ENCODE measurements at regions not wholly inside any gene's neighbourhood (a gene's known extent, or its start where the extent isn't known, plus 50 kb on each side); places are given as distances from the start of the nearest gene placed in this dataset.

DNA sequence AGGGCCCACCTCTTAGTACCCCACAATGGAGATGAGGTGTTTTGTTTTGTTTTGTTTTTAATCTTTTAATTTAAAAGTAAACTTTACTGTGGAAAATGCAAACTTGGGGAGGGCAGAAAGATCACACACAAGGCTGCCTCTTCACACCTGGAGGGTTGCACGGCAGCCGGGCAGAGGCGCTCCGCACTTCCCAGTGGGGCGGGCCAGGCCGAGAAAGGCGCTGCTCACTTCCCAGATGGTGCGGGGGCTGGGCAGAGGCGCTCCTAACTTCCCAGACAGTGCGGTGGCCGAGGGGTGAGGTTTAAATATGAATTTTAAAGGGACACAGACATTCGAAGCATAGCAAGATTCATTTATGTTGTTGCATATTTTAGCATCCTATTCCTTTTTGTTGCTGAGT, 235.9 kb upstream of the MTPN start:
- no peak overlapping the region for H3K4me3 ChIP-seq (ENCODE audit: low read length)
- TF ChIP-seq ZNF274 (IDR thresholded peaks at IDR 0.05; ENCODE audit: low read depth, low read length) = no peak

DNA sequence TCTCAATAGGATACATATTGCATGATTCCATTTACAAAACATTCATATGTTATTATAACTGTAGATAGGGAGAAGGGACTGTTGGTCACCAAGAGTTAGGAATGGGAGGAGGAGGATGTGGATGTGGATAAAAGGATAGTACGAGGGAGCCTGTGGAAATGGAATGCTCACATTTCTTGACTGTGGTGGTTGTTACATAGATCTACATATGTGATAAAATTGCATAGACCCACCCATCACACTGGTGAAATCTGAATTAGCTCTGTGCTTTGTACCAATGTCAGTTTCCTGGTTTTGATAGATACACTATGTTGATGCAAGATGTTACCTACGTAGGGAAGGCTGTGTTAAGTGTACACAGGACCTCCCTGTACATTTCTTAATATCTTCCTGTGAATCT, 233.5 kb upstream of the MTPN start:
- no peak for TF ChIP-seq ZNF274 (IDR thresholded peaks at IDR 0.05; ENCODE audit: low read depth, low read length)
- no peak overlapping the region for H3K4me3 ChIP-seq (ENCODE audit: low read length)

DNA sequence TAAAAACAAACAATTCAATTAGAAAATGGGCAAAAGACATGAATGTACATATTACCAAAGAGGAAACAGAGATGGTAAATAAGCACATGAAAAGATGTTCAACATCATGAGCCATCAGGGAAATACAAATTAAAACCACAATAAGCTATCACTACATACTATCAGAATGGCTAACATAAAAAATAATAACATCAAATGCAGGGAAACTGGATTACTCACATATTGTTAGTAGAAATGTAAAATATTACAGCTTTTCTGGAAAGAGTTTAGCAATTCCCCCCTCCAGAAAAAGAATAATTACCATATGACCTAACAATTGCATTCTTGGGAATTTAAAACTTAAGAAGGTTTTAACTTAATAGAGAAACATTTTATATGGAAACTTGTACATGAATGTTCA, 232.9 kb upstream of the MTPN start:
- TF ChIP-seq ZNF274 (IDR thresholded peaks at IDR 0.05; ENCODE audit: low read depth, low read length) = no peak
- H3K4me3 ChIP-seq (ENCODE audit: low read length) = no peak overlapping the region

DNA sequence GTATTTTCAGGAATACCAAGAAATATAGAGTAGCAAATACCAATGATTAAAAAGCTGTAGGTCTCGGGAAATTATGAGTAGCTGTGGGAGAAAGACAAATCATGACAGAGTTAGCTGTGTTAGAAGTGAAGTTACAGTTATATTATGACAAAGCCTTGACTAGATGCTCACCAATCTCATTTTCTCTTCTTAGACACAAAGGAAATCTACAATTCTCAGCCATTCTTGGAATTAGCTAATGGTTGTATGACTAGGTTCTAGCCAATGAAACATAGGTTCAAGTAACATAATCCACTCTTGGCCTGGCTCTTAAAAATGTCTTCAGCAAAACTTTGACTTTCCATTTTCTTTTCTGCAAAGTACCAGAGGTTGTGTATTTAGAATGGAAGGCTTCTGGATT, 228.8 kb upstream of the MTPN start:
- TF ChIP-seq ZNF274 (IDR thresholded peaks at IDR 0.05; ENCODE audit: low read depth, low read length) = no peak
- H3K4me3 ChIP-seq (ENCODE audit: low read length) = no peak overlapping the region

DNA sequence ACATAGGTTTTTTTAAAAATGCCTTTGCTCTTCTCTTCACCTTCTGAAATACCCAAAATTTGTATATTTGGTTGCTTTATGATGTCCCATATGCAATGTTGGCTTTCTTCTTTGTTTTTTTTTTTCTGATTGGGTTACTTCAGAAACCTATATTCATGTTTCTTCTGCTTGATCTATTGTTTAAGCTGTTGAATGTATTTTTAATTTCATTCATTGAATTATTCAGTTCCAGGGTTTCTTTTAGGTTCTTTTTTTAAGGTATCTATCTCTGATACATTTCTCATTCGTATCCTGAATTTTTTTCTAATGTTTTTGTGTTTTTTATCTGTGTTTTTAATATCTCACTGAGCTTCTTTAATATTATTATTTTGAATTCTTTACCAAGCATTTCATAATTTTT, 221.0 kb upstream of the MTPN start:
- H3K4me3 ChIP-seq (ENCODE audit: low read length) = no peak overlapping the region
- no peak for TF ChIP-seq ZNF274 (IDR thresholded peaks at IDR 0.05; ENCODE audit: low read depth, low read length)

DNA sequence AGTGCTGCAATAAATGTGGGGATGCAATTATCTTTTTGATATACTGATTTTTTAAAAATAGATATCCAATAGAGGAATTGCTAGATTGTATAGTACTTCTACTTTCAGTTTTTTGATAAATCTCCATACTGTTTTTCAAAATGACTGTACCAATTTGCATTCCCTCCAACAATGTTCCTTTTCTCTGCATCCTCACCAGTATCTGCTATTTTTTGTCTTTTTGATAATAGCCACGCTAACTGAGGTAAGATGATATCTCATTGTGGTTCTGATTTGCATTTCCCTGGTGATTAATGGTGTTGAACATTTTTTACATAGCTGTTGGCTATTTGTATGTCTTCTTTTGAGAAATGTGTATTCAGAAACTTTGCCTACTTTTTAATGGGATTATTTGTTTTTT, 217.7 kb upstream of the MTPN start:
- TF ChIP-seq ZNF274 (IDR thresholded peaks at IDR 0.05; ENCODE audit: low read depth, low read length) = no peak
- no peak overlapping the region for H3K4me3 ChIP-seq (ENCODE audit: low read length)

DNA sequence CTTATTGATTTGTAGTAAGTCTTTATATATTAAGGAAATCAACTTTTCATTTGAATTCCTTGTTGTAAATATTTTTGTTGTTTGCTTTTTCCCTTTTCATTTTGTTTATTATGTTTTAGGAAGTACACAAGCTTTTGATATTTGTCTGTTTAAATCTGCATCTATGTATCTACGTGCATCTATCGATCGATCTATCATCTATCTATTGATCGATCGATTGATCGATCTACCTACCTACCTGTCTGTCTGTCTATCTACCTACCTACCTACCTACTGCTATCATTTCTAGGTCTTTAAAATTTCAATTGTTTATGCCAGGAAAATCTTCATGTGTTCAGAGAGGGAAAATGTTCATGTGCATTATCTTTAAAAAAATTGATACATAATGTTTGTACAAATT, 216.8 kb upstream of the MTPN start:
- TF ChIP-seq ZNF274 (IDR thresholded peaks at IDR 0.05; ENCODE audit: low read depth, low read length) = no peak
- no peak overlapping the region for H3K4me3 ChIP-seq (ENCODE audit: low read length)

DNA sequence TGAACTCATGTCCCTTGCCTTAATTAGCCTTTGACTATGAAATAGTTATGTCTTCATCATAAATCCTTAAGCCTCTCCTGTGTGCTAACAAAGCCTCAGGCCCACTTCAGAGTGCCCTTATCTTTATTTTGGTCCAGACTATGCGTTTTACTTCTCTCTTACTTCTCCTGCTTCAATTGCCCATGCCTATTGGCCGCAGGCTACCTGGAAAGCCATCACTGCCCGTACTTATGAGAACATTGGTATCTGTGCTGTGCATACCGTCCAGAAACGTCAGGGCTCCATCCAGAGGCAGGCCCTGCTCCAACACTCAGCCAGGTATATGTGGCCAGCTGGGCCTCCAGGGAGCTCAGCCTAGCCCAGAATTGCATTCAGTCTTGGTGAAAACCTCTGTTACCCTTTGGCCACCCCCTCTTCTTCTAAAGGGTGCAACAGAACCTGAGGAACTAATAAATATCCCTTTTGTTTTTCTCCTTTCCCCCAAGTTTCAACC, 212.4 kb upstream of the MTPN start:
- no peak for TF ChIP-seq ZNF274 (IDR thresholded peaks at IDR 0.05; ENCODE audit: low read depth, low read length)
- H3K4me3 ChIP-seq (ENCODE audit: low read length) = no peak overlapping the region

DNA sequence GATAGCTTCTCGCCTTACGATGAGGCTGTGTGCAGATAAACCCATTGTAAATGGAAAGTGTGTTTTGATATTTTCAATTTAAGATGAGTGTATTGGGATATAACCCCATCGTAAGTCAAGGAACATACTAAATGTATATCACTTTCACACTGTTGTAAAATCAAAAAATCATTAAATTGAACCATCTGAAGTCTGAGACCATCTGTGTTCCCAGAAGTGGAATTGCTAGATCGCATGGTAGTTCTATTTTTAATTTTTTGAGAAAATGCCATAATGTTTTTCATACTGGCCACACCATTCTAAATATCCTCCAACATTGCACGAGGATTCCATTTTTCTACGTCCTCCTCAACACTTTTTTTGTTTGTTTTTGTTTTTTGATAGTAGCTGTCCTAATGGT, 209.1 kb upstream of the MTPN start:
- no peak overlapping the region for H3K4me3 ChIP-seq (ENCODE audit: low read length)
- no peak for TF ChIP-seq ZNF274 (IDR thresholded peaks at IDR 0.05; ENCODE audit: low read depth, low read length)

DNA sequence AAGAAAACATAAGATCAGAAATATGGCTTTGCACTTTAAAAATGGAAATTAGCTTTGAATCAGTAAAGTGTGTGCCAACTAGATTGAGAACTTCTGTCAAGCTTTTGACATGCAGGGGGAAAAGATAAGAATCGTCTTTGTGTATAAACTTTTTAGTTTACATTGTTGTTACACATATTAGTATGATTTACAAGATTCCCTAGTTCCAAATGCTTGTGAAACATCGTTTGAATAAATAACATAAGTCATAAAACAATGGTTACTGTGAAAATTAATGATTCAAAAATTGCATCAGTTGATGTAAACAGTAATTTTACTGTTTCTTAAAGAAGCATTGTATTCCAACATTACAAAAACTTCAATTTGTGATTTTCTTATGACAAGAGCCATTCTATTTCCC, 207.6 kb upstream of the MTPN start:
- TF ChIP-seq ZNF274 (IDR thresholded peaks at IDR 0.05; ENCODE audit: low read depth, low read length) = no peak
- no peak overlapping the region for H3K4me3 ChIP-seq (ENCODE audit: low read length)

DNA sequence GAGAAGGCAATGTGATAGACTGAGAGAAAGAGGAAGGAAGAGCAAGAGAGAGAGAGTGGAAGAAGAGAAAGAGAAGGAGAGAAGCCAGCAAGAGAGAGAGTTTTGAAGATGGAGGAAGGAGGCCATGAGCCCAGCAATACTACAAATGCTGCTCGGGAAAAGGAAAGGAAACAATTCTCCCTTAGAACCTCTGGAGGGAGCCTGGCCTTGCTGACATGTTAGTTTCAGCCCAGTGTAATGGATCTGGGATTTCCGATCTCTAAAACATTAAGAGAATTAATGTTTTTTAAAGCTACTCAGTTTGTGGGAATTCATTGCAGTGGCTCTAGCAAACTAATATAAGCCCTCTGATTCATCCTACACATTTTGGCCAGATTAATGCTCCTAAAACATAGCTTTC, 206.8 kb upstream of the MTPN start:
- H3K4me3 ChIP-seq (ENCODE audit: low read length) = no peak overlapping the region
- no peak for TF ChIP-seq ZNF274 (IDR thresholded peaks at IDR 0.05; ENCODE audit: low read depth, low read length)

DNA sequence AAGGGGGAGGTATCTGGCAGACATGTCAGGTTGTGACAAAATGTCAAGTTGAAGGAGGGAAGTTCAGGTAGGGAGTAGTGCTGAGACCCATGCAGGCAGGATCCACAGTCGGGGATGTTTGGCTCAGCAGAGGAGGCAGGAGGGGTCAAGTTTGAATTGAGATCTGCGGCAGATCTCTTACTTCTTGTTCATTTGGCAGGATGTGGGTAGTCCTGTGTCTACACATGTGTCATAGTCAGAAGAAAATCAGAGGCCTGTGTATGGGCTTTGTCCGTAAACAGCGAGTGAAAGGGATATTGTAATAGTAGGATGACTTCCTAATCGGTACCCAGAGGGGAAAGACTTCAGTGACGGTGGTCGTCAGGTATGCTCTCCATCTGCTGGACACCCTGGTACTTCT, 203.8 kb upstream of the MTPN start:
- no peak for TF ChIP-seq ZNF274 (IDR thresholded peaks at IDR 0.05; ENCODE audit: low read depth, low read length)
- H3K4me3 ChIP-seq (ENCODE audit: low read length) = no peak overlapping the region

DNA sequence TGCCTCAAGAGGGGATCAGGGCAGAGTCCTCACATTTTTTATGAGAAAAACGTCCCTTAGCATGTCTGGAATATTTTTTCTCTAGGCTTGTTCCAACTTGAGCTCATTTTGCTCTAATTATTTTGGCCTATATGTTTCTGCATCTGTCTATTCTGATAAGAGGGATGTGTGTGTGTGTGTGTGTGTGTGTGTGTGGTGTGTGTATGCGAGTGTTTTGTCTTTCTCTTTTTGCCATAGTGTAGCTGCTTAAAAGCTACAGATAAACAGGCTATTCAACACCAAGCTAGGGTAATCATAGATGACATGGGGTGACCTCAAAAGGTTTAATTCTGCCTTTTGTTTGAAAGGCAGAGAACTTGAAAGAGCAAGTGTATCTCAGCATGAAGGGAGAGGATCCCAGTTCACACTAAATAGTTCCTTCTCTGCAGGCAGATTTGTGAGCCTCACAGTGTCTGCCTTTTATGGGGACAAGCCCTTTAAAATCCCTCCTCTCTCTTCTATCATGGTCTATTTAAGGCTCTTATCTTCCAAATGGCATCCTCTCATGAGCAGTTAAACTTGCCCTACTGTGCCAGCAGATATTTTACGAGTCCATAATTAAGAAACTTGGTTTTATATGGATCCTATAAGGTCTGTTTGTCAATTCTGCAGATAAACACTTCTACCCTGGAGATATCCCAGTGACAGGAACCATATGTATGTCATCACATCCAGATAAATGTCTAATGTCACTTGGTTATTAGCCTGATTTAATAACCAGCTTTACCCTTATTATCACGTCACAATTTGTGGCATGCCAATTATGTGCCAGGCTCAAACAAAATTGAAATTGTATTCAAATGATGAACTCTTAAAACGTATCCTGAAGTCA, 202.9 kb upstream of the MTPN start:
- no peak for TF ChIP-seq ZNF274 (IDR thresholded peaks at IDR 0.05; ENCODE audit: low read depth, low read length)
- no peak overlapping the region for H3K4me3 ChIP-seq (ENCODE audit: low read length)

DNA sequence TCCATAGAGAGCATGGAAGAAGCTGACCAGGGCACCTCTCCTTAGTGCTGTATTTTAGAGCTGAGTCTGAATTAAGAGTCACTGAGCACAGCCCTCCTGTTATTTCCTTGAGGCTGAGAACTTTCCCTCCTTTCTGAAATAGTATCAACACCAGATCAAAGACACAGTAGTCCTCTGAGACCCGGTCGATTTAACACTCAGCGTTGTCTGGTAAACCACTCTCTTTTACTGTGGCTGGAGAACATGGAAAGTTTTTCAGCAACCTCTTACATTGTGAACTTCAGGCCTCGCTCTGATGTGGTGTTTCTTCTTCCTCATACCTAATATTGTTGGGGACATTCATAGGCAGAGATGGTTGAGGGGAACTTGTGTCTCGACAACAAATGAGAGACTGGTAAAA, 202.0 kb upstream of the MTPN start:
- no peak for TF ChIP-seq ZNF274 (IDR thresholded peaks at IDR 0.05; ENCODE audit: low read depth, low read length)
- no peak overlapping the region for H3K4me3 ChIP-seq (ENCODE audit: low read length)

DNA sequence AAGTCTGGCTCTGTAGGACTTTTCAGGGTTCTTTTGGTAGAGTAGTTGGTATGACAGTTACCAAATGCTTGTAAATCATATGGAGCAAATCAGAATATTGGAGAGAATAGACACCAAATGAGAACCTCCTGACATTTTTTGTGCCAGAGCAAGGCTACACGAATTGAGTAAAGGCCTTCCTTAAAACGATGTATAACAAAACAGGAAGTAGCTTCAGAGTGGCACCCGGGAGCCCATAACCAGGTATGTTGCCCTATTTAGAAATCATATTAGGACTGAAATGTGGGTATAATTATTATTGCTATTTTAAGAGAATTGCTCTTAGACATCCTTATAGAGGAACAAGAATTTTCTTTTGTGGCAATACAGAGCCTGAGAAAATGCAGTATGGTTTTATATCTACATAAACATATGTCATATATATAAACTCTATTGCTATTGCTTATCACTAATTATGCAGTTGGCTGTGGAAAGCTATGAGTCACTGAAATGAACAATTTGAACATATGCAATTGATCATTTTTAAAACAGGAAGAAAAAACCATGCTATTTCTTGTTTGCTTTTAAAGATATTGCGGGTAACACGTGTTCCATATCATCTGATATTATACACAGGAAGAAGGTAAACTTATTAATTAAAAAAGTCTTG, 197.4 kb upstream of the MTPN start:
- H3K4me3 ChIP-seq (ENCODE audit: low read length) = no peak overlapping the region
- TF ChIP-seq ZNF274 (IDR thresholded peaks at IDR 0.05; ENCODE audit: low read depth, low read length) = no peak
